H9 (cell line): ENCODE measurements at regions not wholly inside any gene's neighbourhood (a gene's known extent, or its start where the extent isn't known, plus 50 kb on each side); places are given as distances from the start of the nearest gene placed in this dataset.

Experiments
- DNase-seq: peaks from one replicate; pipeline ENCODE4 v3.0.0-alpha.2; 2017
- H2AFZ ChIP-seq: one replicate; pipeline ENCODE4 v1.6.1; 2013; ENCODE audit warnings: mild to moderate bottlenecking, low read length, control low read depth, moderate library complexity
- H2AK5ac ChIP-seq: 2 replicates; pipeline ENCODE4 v1.6.1; 2013; ENCODE audit warnings: low read length, control low read depth, mixed read lengths; ENCODE audit not compliant: insufficient read length
- H2BK120ac ChIP-seq: one replicate; pipeline ENCODE4 v1.6.1; 2013; ENCODE audit warnings: low read depth, mild to moderate bottlenecking, low read length, control low read depth, inconsistent platforms; ENCODE audit not compliant: poor library complexity, severe bottlenecking
- H2BK12ac ChIP-seq: 2 replicates; pipeline ENCODE4 v1.6.1; 2013; ENCODE audit warnings: low read length, control low read depth, mixed read lengths, low read depth; ENCODE audit not compliant: insufficient read length
- H2BK15ac ChIP-seq: 2 replicates; pipeline ENCODE4 v1.6.1; 2013; ENCODE audit warnings: low read depth, low read length, control low read depth
- H2BK20ac ChIP-seq: one replicate; pipeline ENCODE4 v1.6.1; 2013; ENCODE audit warnings: low read depth, mild to moderate bottlenecking, low read length, control low read depth, inconsistent platforms; ENCODE audit not compliant: poor library complexity, severe bottlenecking
- H2BK5ac ChIP-seq: 2 replicates; pipeline ENCODE4 v1.6.1; 2013; ENCODE audit warnings: low read length, control low read depth, mixed read lengths; ENCODE audit not compliant: insufficient read length
- H3K14ac ChIP-seq: 2 replicates; pipeline ENCODE4 v1.6.1; 2013; ENCODE audit warnings: low read length, control low read depth; ENCODE audit not compliant: insufficient read depth
- H3K18ac ChIP-seq: 2 replicates; pipeline ENCODE4 v1.6.1; 2013; ENCODE audit warnings: low read depth, mild to moderate bottlenecking, mixed read lengths, low read length, control low read depth; ENCODE audit not compliant: insufficient read length
- H3K23ac ChIP-seq: 2 replicates; pipeline ENCODE4 v1.6.1; 2013; ENCODE audit warnings: low read length, control low read depth, mixed read lengths, low read depth; ENCODE audit not compliant: insufficient read length
- H3K23me2 ChIP-seq: 2 replicates; pipeline ENCODE4 v1.6.1; 2013; ENCODE audit warnings: low read depth, mild to moderate bottlenecking, mixed read lengths, low read length, control low read depth; ENCODE audit not compliant: insufficient read length, poor library complexity, severe bottlenecking
- H3K27ac ChIP-seq: 2 replicates; pipeline ENCODE4 v1.5.1; 2013; ENCODE audit warnings: low read length, control low read depth, mixed read lengths, low read depth; ENCODE audit not compliant: insufficient read length
- H3K27me3 ChIP-seq: 2 replicates; pipeline ENCODE4 v1.6.1; 2013; ENCODE audit warnings: low read length, control low read depth, inconsistent platforms; ENCODE audit not compliant: insufficient read depth
- H3K4ac ChIP-seq: 2 replicates; pipeline ENCODE4 v1.6.1; 2013; ENCODE audit warnings: low read depth, mild to moderate bottlenecking, control low read depth, inconsistent platforms, low read length, moderate library complexity
- H3K4me1 ChIP-seq: 2 replicates; pipeline ENCODE4 v1.6.1; 2013; ENCODE audit warnings: low read length, control low read depth, inconsistent platforms; ENCODE audit not compliant: insufficient read depth
- H3K4me2 ChIP-seq: 2 replicates; pipeline ENCODE4 v1.6.1; 2013; ENCODE audit warnings: low read length, control low read depth, mixed read lengths; ENCODE audit not compliant: insufficient read length, insufficient read depth
- H3K56ac ChIP-seq: 2 replicates; pipeline ENCODE4 v1.6.1; 2013; ENCODE audit warnings: low read depth, mild to moderate bottlenecking, mixed read lengths, low read length, control low read depth; ENCODE audit not compliant: insufficient read length
- H3K79me1 ChIP-seq: 2 replicates; pipeline ENCODE4 v1.6.1; 2013; ENCODE audit warnings: low read depth, mild to moderate bottlenecking, moderate library complexity, low read length, control low read depth, inconsistent platforms; ENCODE audit not compliant: insufficient read depth, poor library complexity, severe bottlenecking
- H3K79me2 ChIP-seq: 2 replicates; pipeline ENCODE4 v1.6.1; 2013; ENCODE audit warnings: low read length, control low read depth, inconsistent platforms; ENCODE audit not compliant: insufficient read depth
- H3K9ac ChIP-seq: 2 replicates; pipeline ENCODE4 v1.6.1; 2013; ENCODE audit warnings: low read length, control low read depth, mixed read lengths; ENCODE audit not compliant: insufficient read length; ENCODE audit errors: extremely low read depth
- H3K9me3 ChIP-seq: one replicate; pipeline ENCODE4 v1.6.1; 2013; ENCODE audit warnings: low read depth, low read length, inconsistent platforms; ENCODE audit not compliant: control insufficient read depth
- H3T11ph ChIP-seq: one replicate; pipeline ENCODE4 v1.6.1; 2013; ENCODE audit warnings: mild to moderate bottlenecking, low read length, control low read depth, inconsistent platforms
- H4K20me1 ChIP-seq: one replicate; pipeline ENCODE4 v1.6.1; 2013; ENCODE audit not compliant: control insufficient read depth, insufficient read length, insufficient read depth
- H4K5ac ChIP-seq: 2 replicates; pipeline ENCODE4 v1.6.1; 2013; ENCODE audit warnings: low read depth, mild to moderate bottlenecking, mixed read lengths, low read length, control low read depth; ENCODE audit not compliant: insufficient read length
- H4K8ac ChIP-seq: replicated peaks from 2 replicates; pipeline ENCODE4 v1.6.1; 2013; ENCODE audit warnings: low read length, control low read depth, mixed read lengths, low read depth; ENCODE audit not compliant: insufficient read length
- H4K91ac ChIP-seq: 2 replicates; pipeline ENCODE4 v1.6.1; 2013; ENCODE audit warnings: low read depth, mild to moderate bottlenecking, moderate library complexity, mixed read lengths, low read length, control low read depth; ENCODE audit not compliant: insufficient read length
- H3K27ac Mint-ChIP-seq, 3 experiments: 2 replicates in 2 of 3; 3 replicates in 1 of 3; pipeline ENCODE4 v1.8.0; 2020 to 2021; ENCODE audit warnings: mixed read lengths in 3 of 3, mild to moderate bottlenecking in 1 of 3, moderate library complexity in 1 of 3
- H3K27me3 Mint-ChIP-seq: 2 replicates; pipeline ENCODE4 v1.8.0; 2021; ENCODE audit warnings: low read depth, mild to moderate bottlenecking, moderate library complexity, mixed read lengths
- H3K36me3 Mint-ChIP-seq, 3 experiments: 2 replicates in 2 of 3; 3 replicates in 1 of 3; pipeline ENCODE4 v1.8.0; 2020 to 2021; ENCODE audit warnings: low read depth in 3 of 3, mixed read lengths in 3 of 3; ENCODE audit not compliant: insufficient read depth in 1 of 3
- H3K4me1 Mint-ChIP-seq, 2 experiments: 2 replicates each; pipeline ENCODE4 v1.8.0; 2020; ENCODE audit warnings: mixed read lengths in 2 of 2
- H3K4me3 Mint-ChIP-seq, 2 experiments: 2 replicates in 1 of 2; 3 replicates in 1 of 2; pipeline ENCODE4 v1.8.0; 2020 to 2021; ENCODE audit warnings: mild to moderate bottlenecking in 2 of 2, mixed read lengths in 2 of 2, moderate library complexity in 1 of 2
- H3K9me3 Mint-ChIP-seq, 2 experiments: 2 replicates in 1 of 2; 3 replicates in 1 of 2; pipeline ENCODE4 v1.8.0; 2020; ENCODE audit warnings: mild to moderate bottlenecking in 2 of 2, mixed read lengths in 2 of 2, moderate library complexity in 1 of 2
- WGBS: extraction: QIAGEN DNeasy Blood & Tissue Kit; methylation state at CpG from one replicate; pipeline ENCODE4 v1.1.7; 2013; ENCODE audit warnings: missing lambda C conversion rate, low lambda C conversion rate, mixed read lengths; ENCODE audit not compliant: insufficient read length; ENCODE audit errors: extremely low coverage; 5-methylcytosine and 5-hydroxymethylcytosine counted together
- TF ChIP-seq, protein P1 (sequence below): fragments of 200-600 bp; sonication (generic); conservative IDR thresholded peaks from 3 replicates; pipeline ENCODE4 v1.8.0; 2021; ENCODE audit warnings: antibody characterized with exemption, mild to moderate bottlenecking

DNA sequence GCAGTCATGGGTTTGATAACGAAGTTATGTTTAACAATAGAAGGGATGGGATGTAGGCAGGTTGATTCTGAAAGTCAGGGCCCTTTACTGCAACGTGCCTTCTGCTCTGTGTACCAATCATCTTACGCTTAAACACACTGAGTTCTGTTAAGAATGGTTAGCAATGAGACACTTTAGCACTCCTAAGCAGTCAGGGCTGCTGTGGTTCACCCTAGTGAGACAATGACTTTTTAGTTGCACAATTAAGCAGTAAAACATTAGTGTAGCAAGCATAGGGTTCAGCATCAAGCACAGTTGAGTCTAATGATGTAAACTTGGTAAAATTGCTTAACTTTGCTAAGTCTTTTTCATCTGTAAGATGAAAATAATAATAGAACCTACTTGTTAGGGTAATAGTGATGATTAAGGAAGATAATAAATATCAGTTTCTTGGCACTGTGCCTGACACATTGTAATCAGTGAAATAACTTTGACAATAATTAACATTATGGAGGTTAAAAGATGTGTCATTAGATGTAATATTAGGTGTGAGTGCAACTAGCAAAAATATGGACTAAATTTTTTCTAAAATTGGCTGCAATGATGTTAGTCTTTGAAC is 484.2 kb upstream of the THBS1 start:
- H3K79me2 ChIP-seq, result no peaks in the 10 kb centered on the region
- no peak overlapping the region for H3K27ac ChIP-seq
- H3K9ac ChIP-seq, result no peak overlapping the region
- TF ChIP-seq, protein P1, sequence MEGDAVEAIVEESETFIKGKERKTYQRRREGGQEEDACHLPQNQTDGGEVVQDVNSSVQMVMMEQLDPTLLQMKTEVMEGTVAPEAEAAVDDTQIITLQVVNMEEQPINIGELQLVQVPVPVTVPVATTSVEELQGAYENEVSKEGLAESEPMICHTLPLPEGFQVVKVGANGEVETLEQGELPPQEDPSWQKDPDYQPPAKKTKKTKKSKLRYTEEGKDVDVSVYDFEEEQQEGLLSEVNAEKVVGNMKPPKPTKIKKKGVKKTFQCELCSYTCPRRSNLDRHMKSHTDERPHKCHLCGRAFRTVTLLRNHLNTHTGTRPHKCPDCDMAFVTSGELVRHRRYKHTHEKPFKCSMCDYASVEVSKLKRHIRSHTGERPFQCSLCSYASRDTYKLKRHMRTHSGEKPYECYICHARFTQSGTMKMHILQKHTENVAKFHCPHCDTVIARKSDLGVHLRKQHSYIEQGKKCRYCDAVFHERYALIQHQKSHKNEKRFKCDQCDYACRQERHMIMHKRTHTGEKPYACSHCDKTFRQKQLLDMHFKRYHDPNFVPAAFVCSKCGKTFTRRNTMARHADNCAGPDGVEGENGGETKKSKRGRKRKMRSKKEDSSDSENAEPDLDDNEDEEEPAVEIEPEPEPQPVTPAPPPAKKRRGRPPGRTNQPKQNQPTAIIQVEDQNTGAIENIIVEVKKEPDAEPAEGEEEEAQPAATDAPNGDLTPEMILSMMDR, result no peak
- no peaks in the 10 kb centered on the region for H3K79me1 ChIP-seq
- no peaks in the 10 kb centered on the region for H3K9me3 ChIP-seq
- no peak overlapping the region for H3K56ac ChIP-seq
- H3K4ac ChIP-seq, result no peak overlapping the region
- no peaks in the 10 kb centered on the region; a peak in 1 of 5 replicates for H3K9me3 Mint-ChIP-seq
- no peaks in the 10 kb centered on the region for H3K27me3 ChIP-seq
- H3K27ac Mint-ChIP-seq, result peak overlapping the region in 1 of 3 experiments; percentile 98; a peak in 1 of 7 replicates
- no peak overlapping the region for H3K4me2 ChIP-seq
- no peaks in the 10 kb centered on the region for H3K36me3 Mint-ChIP-seq
- no peaks in the 10 kb centered on the region for H4K20me1 ChIP-seq
- WGBS, result no CpG with 5 or more reads among the region's 3 CpGs
- no peak overlapping the region for H3T11ph ChIP-seq
- no peak overlapping the region for H2AK5ac ChIP-seq
- no peak overlapping the region for H2BK15ac ChIP-seq
- peaks cover 3% of the 10 kb centered on the region for H3K23me2 ChIP-seq
- no peaks in the 10 kb centered on the region; the same call in 1 of the 2 replicates for H3K4me1 ChIP-seq
- H2AFZ ChIP-seq, result no peak overlapping the region
- H3K23ac ChIP-seq, result no peak overlapping the region
- no peak for DNase-seq
- H4K5ac ChIP-seq, result no peak overlapping the region
- no peak overlapping the region for H2BK5ac ChIP-seq
- no peak overlapping the region for H4K8ac ChIP-seq
- no peak overlapping the region for H4K91ac ChIP-seq
- no peak overlapping the region for H3K4me3 Mint-ChIP-seq
- no peaks in the 10 kb centered on the region; the same call in 1 of the 2 replicates for H3K27me3 Mint-ChIP-seq
- H2BK120ac ChIP-seq, result no peak overlapping the region
- peaks cover 37 to 48% of the 10 kb centered on the region in 2 experiments for H3K4me1 Mint-ChIP-seq
- H3K14ac ChIP-seq, result no peak overlapping the region
- no peak overlapping the region for H2BK12ac ChIP-seq
- H3K18ac ChIP-seq, result no peak overlapping the region
- H2BK20ac ChIP-seq, result no peak overlapping the region
